HCT116 (cell line): ENCODE measurements at regions not wholly inside any gene's neighbourhood (a gene's known extent, or its start where the extent isn't known, plus 50 kb on each side); places are given as distances from the start of the nearest gene placed in this dataset.

Experiments used
- ATAC-seq: fragments of 200-7000 bp; cut with Tn5 transposase; 2 replicates; pipeline ENCODE4 v1.9.1; 2020; ENCODE audit warnings: mild to moderate bottlenecking, moderate library complexity
- BruUV-seq: library from RNA; stranded (reverse); fragments of 400-500 nt; replicated peaks from 2 replicates; lab custom pipeline; 2021; lab: Mats Ljungman, UMichigan
- CTCF ChIA-PET: fragments of 300-600 bp; sonication (Branson Sonifier 250); formaldehyde crosslinking; loops from one replicate; lab custom pipeline; 2021; ENCODE audit warnings: antibody characterized with exemption; lab: Charles Lee
- POLR2A ChIA-PET: fragments of 300-600, 350-600 bp; sonication (Branson Sonifier 250); formaldehyde crosslinking; loops from one replicate; lab custom pipeline; 2021; ENCODE audit warnings: antibody characterized with exemption; lab: Charles Lee
- RAD21 ChIA-PET, 2 experiments: fragments of 300-600 bp; sonication (Branson Sonifier 250); formaldehyde crosslinking; loops; one replicate each; lab custom pipeline; 2023; ENCODE audit warnings: low total read pairs in 2 of 2; ENCODE audit not compliant: uncharacterized antibody in 2 of 2, unreplicated experiment in 2 of 2, low non-redundant PET in 1 of 2; lab: Charles Lee
- DNase-seq: peaks from one replicate; pipeline ENCODE4 v3.0.0-alpha.2; 2010; ENCODE audit warnings: low read depth, low spot score
- H2AFZ ChIP-seq: fragments of 200-600 bp; shearing (Covaris generic), sonication (generic); 2 replicates; pipeline ENCODE4 v1.6.1; 2017; ENCODE audit warnings: low read depth, mixed run types, mixed read lengths, antibody characterized with exemption, low read length; ENCODE audit not compliant: poor library complexity, severe bottlenecking
- H3K27ac ChIP-seq: 2 replicates; pipeline ENCODE4 v1.5.1; 2012; ENCODE audit warnings: low read depth, low read length
- H3K27me3 ChIP-seq: fragments of 200-600 bp; sonication (generic); 2 replicates; pipeline ENCODE4 v1.6.1; 2016; ENCODE audit warnings: mixed run types, low read length, mixed read lengths; ENCODE audit not compliant: insufficient read depth
- H3K36me3 ChIP-seq, 2 experiments: fragments of 200-500 bp in 1 of 2; fragments of 200-600 bp in 1 of 2; sonication (Bioruptor generic) in 1 of 2; sonication (generic) in 1 of 2; 2 replicates each; pipeline versions ENCODE4 v1.5.1 to v1.6.1; 2014 to 2016; ENCODE audit warnings: low read length in 2 of 2, inconsistent platforms in 1 of 2, mixed read lengths in 1 of 2, mixed run types in 1 of 2; ENCODE audit not compliant: insufficient read depth in 2 of 2, control insufficient read depth in 1 of 2
- H3K4me1 ChIP-seq, 2 experiments: fragments of 200-600 bp in 1 of 2; sonication (generic) in 1 of 2; 2 replicates each; pipeline versions ENCODE4 v1.5.1 to v1.6.1; 2012 to 2017; ENCODE audit warnings: low read length in 2 of 2, inconsistent platforms in 1 of 2, mild to moderate bottlenecking in 1 of 2, mixed read lengths in 1 of 2, mixed run types in 1 of 2, moderate library complexity in 1 of 2; ENCODE audit not compliant: insufficient read depth in 2 of 2, control insufficient read depth in 1 of 2
- H3K4me2 ChIP-seq: fragments of 200-600 bp; sonication (generic); 2 replicates; pipeline ENCODE4 v1.6.1; 2017; ENCODE audit warnings: mixed run types, low read length, mixed read lengths
- H3K4me3 ChIP-seq, 2 experiments: fragments of 200-600 bp in 1 of 2; sonication (generic) in 1 of 2; replicated peaks in 1 of 2; 2 replicates each; pipeline ENCODE4 v1.5.1; 2011 to 2016; ENCODE audit warnings: low read length in 2 of 2, control low read depth in 1 of 2, low read depth in 1 of 2, mild to moderate bottlenecking in 1 of 2, mixed read lengths in 1 of 2, mixed run types in 1 of 2
- H3K79me2 ChIP-seq: fragments of 200-600 bp; sonication (generic); 2 replicates; pipeline ENCODE4 v1.6.1; 2017; ENCODE audit warnings: mild to moderate bottlenecking, mixed run types, low read length, moderate library complexity, mixed read lengths; ENCODE audit not compliant: insufficient read depth
- H3K9ac ChIP-seq: fragments of 200-600 bp; sonication (generic); 2 replicates; pipeline ENCODE4 v1.6.1; 2016; ENCODE audit warnings: low read length, mixed read lengths
- H3K9me2 ChIP-seq: fragments of 200-600 bp; sonication (generic), shearing (Covaris generic); 2 replicates; pipeline ENCODE4 v1.6.1; 2017; ENCODE audit warnings: mixed run types, mild to moderate bottlenecking, moderate library complexity; ENCODE audit not compliant: insufficient read depth
- H3K9me3 ChIP-seq, 2 experiments: fragments of 200-500 bp in 1 of 2; fragments of 200-600 bp in 1 of 2; sonication (Bioruptor generic) in 1 of 2; sonication (generic) in 1 of 2; 2 replicates each; pipeline ENCODE4 v1.6.1; 2014 to 2017; ENCODE audit warnings: low read length in 2 of 2, mixed read lengths in 2 of 2, inconsistent platforms in 1 of 2, low read depth in 1 of 2, mild to moderate bottlenecking in 1 of 2, mixed run types in 1 of 2, moderate library complexity in 1 of 2; ENCODE audit not compliant: control insufficient read depth in 1 of 2, insufficient read depth in 1 of 2
- H4K20me1 ChIP-seq: fragments of 200-600 bp; sonication (generic), shearing (Covaris generic); 2 replicates; pipeline ENCODE4 v1.6.1; 2017; ENCODE audit warnings: mixed run types, mild to moderate bottlenecking, moderate library complexity; ENCODE audit not compliant: insufficient read depth
- CEBPB ChIP-seq: IDR thresholded peaks from 2 replicates; pipeline ENCODE4 v1.6.1; 2012; ENCODE audit warnings: low read depth
- CTCF ChIP-seq, 3 experiments: fragments of 200-600 bp in 1 of 3; sonication (generic) in 1 of 3; IDR thresholded peaks in 2 of 3; conservative IDR thresholded peaks in 1 of 3; 2 replicates each; pipeline ENCODE4 v1.5.1; 2012 to 2017; ENCODE audit warnings: low read depth in 2 of 3, low read length in 2 of 3, antibody characterized with exemption in 1 of 3, borderline replicate concordance in 1 of 3, control low read depth in 1 of 3, mild to moderate bottlenecking in 1 of 3, mixed read lengths in 1 of 3, mixed run types in 1 of 3, moderate library complexity in 1 of 3; ENCODE audit not compliant: insufficient read depth in 1 of 3
- EGR1 ChIP-seq: IDR thresholded peaks from 2 replicates; pipeline ENCODE4 v1.6.1; 2012; ENCODE audit warnings: low read depth
- ELF1 ChIP-seq: IDR thresholded peaks from 2 replicates; pipeline ENCODE4 v1.6.1; 2012; ENCODE audit warnings: low read depth, borderline replicate concordance
- EZH2 ChIP-seq: fragments of 200-600 bp; sonication (generic); IDR thresholded peaks from 2 replicates; pipeline ENCODE4 v1.6.1; 2017; ENCODE audit warnings: antibody characterized with exemption, mixed run types
- EZH2phosphoT487 ChIP-seq: fragments of 200-600 bp; IDR thresholded peaks from 2 replicates; pipeline ENCODE4 v1.6.1; 2018; ENCODE audit warnings: antibody characterized with exemption, borderline replicate concordance
- FOSL1 ChIP-seq: IDR thresholded peaks from 2 replicates; pipeline ENCODE4 v1.6.1; 2012; ENCODE audit warnings: low read depth
- JUND ChIP-seq: IDR thresholded peaks from 2 replicates; pipeline ENCODE4 v1.6.1; 2012
- POLR2A ChIP-seq: IDR thresholded peaks from 2 replicates; pipeline ENCODE4 v1.7.0; 2011; ENCODE audit warnings: borderline replicate concordance; ENCODE audit not compliant: insufficient read depth, insufficient read length; ENCODE audit errors: extremely low read depth
- POLR2AphosphoS5 ChIP-seq: IDR thresholded peaks from 2 replicates; pipeline ENCODE4 v1.6.1; 2011; ENCODE audit warnings: mild to moderate bottlenecking, low read depth, low read length, moderate library complexity
- SIN3A ChIP-seq: IDR thresholded peaks from 2 replicates; pipeline ENCODE4 v1.6.1; 2012; ENCODE audit warnings: low read depth
- SRF ChIP-seq: IDR thresholded peaks from 2 replicates; pipeline ENCODE4 v1.6.1; 2012; ENCODE audit warnings: low read depth
- TCF7L2 ChIP-seq: IDR thresholded peaks from 2 replicates; pipeline ENCODE4 v1.7.0; 2011; ENCODE audit warnings: borderline replicate concordance, inconsistent platforms; ENCODE audit not compliant: insufficient read depth, insufficient read length; ENCODE audit errors: extremely low read depth
- ZBTB33 ChIP-seq: IDR thresholded peaks from 2 replicates; pipeline ENCODE4 v1.6.1; 2011; ENCODE audit warnings: mild to moderate bottlenecking, low read length, moderate library complexity; ENCODE audit not compliant: insufficient replicate concordance; ENCODE audit errors: extremely low read depth
- ZFX ChIP-seq: fragments of 450-650 bp; IDR thresholded peaks from 2 replicates; pipeline ENCODE4 v1.6.1; 2017
- ZNF274 ChIP-seq: fragments of 200-500 bp; sonication (Bioruptor generic); IDR thresholded peaks from 2 replicates; pipeline ENCODE4 v1.6.1; 2014; ENCODE audit warnings: mild to moderate bottlenecking, low read depth, low read length, inconsistent platforms
- intact Hi-C: fragments of 100-400 bp; cut with micrococcal nuclease; formaldehyde crosslinking; loops from 2 replicates; pipeline ENCODE4 v1.10.0; 2022

- Histone ChIP-seq H3K4me3 (no peak overlapping the region), H2AFZ (no peak overlapping the region), H3K79me2 (no peaks in the 10 kb centered on the region), H3K27me3 (no peaks in the 10 kb centered on the region), H3K27ac (no peak overlapping the region), H3K9me3 (peaks cover 0 to 7% of the 10 kb centered on the region in 2 experiments; a peak in 2 of 4 replicates), H3K4me1 (peaks cover 4 to 8% of the 10 kb centered on the region in 2 experiments; a peak in 2 of 4 replicates), H3K9ac (no peak overlapping the region), H3K4me2 (no peak overlapping the region), H3K36me3 (peaks cover 0 to 4% of the 10 kb centered on the region in 2 experiments; a peak in 1 of 4 replicates), H3K9me2 (no peaks in the 10 kb centered on the region), H4K20me1 (no peaks in the 10 kb centered on the region)
- ChIA-PET POLR2A (no interaction called here), CTCF (interaction anchor here (0.7 kb wide), 1 partner anchor 140 kb away, joined by 3 read pairs; no protein-coding TSS in a partner anchor), RAD21 (no interaction called here)
- ATAC-seq = no peak
- intact Hi-C loops = no loop called here
- no peak for DNase-seq
- BruUV-seq = no TSS peak
- TF ChIP-seq CEBPB (no peak), EGR1 (no peak), FOSL1 (no peak), EZH2phosphoT487 (no peak), POLR2AphosphoS5 (no peak), SIN3A (no peak), POLR2A (no peak), ZFX (no peak), ZNF274 (no peak), TCF7L2 (no peak), JUND (no peak), SRF (no peak), ZBTB33 (no peak), CTCF (IDR thresholded peaks at IDR 0.05 in 2 of 3, conservative IDR thresholded peaks at IDR 0.05 in 1 of 3; ENCODE audit: borderline replicate concordance in 1 of 3, insufficient read depth in 1 of 3, low read depth in 2 of 3, low read length in 2 of 3) (no peak), ELF1 (no peak), EZH2 (no peak)
These were observed 53.0 kb upstream of the KRR1 start for GRCh38 chr12:75564398-75564797.
